Retinal pigment epithelial cell (primary cell): ENCODE measurements at regions not wholly inside any gene's neighbourhood (a gene's known extent, or its start where the extent isn't known, plus 50 kb on each side); places are given as distances from the start of the nearest gene placed in this dataset.
"Not testable (repeated sequence)": the region's sequence is repeated elsewhere in the genome, so short reads cannot be mapped to it uniquely, and the experiment has no call there.

Experiments
- DNase-seq: peaks from one replicate; pipeline ENCODE4 v3.0.0-alpha.2; 2010; ENCODE audit warnings: low read depth
- H3K4me3 ChIP-seq: 2 replicates; pipeline ENCODE4 v1.5.1; 2011; ENCODE audit warnings: mild to moderate bottlenecking, low read length, control low read depth, moderate library complexity
- TF ChIP-seq, protein P1 (sequence below): conservative IDR thresholded peaks from 2 replicates; pipeline ENCODE4 v1.5.1; 2011; ENCODE audit warnings: low read depth, low read length, control low read depth, inconsistent platforms

- DNase-seq: no peak
- H3K4me3 ChIP-seq: no peak overlapping the region
- TF ChIP-seq, protein P1, sequence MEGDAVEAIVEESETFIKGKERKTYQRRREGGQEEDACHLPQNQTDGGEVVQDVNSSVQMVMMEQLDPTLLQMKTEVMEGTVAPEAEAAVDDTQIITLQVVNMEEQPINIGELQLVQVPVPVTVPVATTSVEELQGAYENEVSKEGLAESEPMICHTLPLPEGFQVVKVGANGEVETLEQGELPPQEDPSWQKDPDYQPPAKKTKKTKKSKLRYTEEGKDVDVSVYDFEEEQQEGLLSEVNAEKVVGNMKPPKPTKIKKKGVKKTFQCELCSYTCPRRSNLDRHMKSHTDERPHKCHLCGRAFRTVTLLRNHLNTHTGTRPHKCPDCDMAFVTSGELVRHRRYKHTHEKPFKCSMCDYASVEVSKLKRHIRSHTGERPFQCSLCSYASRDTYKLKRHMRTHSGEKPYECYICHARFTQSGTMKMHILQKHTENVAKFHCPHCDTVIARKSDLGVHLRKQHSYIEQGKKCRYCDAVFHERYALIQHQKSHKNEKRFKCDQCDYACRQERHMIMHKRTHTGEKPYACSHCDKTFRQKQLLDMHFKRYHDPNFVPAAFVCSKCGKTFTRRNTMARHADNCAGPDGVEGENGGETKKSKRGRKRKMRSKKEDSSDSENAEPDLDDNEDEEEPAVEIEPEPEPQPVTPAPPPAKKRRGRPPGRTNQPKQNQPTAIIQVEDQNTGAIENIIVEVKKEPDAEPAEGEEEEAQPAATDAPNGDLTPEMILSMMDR: no peak
These were observed 60.8 kb downstream of the COPRS start for GRCh38 chr17:31798205-31798724.

DNA sequence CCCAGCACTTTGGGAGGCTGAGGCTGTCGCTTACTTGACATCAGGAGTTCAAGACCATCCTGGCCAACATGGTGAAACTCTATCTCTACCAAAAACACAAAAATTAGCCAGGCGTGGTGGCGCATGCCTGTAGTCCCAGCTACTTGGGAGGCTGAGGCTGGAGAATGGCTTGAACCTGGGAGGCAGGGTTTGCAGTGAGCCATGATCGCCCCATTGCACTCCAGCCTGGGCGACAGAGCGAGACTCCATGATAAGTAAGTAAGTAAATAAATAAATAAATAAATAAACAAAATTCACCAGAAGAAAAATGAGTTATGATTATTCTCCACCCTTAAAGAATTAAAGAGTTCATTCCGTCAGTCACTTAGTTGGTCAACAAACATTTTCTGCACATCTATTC lies 63.1 kb downstream of the COPRS start:
- H3K4me3 ChIP-seq, DNase-seq: not testable (repeated sequence)

- H3K4me3 ChIP-seq: no peak overlapping the region
- TF ChIP-seq, protein P1: no peak
- no peak for DNase-seq
These were observed 64.9 kb downstream of the COPRS start for GRCh38 chr17:31794111-31794510.

DNA sequence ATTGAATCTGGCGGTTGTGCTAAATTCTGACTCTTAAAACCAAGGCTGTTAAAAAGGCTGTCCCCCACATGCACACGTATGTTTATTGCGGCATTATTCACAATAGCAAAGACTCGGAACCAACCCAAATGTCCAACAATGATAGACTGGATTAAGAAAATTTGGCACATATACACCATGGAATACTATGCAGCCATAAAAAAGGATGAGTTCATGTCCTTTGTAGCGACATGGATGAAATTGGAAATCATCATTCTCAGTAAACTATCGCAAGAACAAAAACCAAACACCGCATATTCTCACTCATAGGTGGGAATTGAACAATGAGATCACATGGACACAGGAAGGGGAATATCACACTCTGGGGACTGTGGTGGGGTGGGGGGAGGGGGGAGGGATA lies 65.4 kb downstream of the COPRS start:
- not testable (repeated sequence) for DNase-seq, H3K4me3 ChIP-seq

GRCh38 chr17:31792007-31792585 lies 66.9 kb downstream of the COPRS start:
- DNase-seq: no peak
- H3K4me3 ChIP-seq: no peak overlapping the region
- TF ChIP-seq, protein P1: no peak

DNA sequence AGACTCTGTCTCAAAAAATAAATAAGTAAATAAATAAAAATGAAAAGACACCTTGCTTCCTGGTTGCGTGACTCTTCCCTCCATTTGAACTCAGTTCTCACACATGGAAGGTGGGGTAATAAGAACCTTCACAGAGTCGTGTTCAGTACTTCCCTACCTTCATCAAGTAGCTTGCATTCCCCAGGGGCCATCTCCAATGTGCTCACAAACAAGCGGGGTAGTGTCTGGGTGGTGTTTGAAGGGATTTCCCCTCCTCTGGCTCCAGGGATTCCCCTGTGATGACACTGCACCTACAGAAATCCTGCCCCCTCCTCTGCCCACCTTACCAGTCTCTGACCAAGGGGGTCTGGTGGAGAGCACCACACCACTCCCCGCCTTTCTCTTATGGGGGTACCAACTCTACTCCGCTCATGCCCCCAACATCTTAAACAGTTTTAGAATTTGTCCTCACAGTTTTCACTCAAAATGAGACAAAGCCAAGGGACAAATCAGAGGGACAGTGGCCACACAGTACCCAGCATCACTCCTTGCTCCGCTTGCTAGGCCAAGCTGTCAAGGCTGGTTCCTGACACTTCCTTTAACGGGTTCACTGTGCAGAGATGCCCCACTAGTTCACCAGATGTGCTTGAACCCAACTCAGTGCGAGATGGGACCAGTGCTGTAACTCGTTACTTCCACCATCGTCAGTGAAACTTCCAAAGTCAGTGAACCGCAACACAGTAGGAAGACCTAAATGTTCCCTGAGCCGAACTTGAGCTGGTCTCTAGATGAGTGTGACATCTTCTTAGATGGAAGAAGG lies 69.1 kb downstream of the COPRS start:
- no peak for DNase-seq

DNA sequence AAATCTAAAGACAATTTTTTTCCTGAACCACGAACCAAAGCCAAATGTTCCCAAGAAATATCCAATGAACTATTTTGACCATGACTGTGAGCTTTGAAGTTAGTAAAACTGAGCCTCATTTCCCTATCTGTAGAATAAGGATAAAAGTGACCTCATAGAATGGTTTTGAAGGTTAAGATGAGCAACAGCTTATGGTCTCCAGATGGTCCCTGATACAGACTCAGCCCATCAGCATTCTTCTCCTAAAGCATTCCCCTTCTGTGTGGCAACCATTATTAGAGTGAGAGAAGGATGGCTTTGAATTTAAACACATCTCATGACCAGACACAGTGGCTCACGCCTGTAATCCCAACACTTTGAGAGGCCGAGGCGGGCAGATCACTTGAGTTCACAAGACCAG lies 70.1 kb downstream of the COPRS start:
- no peak for DNase-seq
- no peak overlapping the region for H3K4me3 ChIP-seq
- TF ChIP-seq, protein P1: no peak

More for the DNA sequence above, 69.1 kb downstream of the COPRS start:
- TF ChIP-seq, protein P1: no peak
- H3K4me3 ChIP-seq: no peak overlapping the region

- no peak overlapping the region for H3K4me3 ChIP-seq
- DNase-seq: no peak
- TF ChIP-seq, protein P1: no peak
These were observed 70.5 kb downstream of the COPRS start for GRCh38 chr17:31788571-31788946.
